PC-9 (cell line): ENCODE measurements at regions not wholly inside any gene's neighbourhood (a gene's known extent, or its start where the extent isn't known, plus 50 kb on each side); places are given as distances from the start of the nearest gene placed in this dataset.

Source experiments
- CTCF ChIP-seq: fragments of 200-600 bp; sonication (generic); conservative IDR thresholded peaks from 2 replicates; pipeline ENCODE4 v1.6.1; 2017; ENCODE audit warnings: mixed run types, antibody characterized with exemption, mild to moderate bottlenecking, moderate library complexity
- EZH2 ChIP-seq: fragments of 200-600 bp; sonication (generic); IDR thresholded peaks from 2 replicates; pipeline ENCODE4 v1.8.0; 2017; ENCODE audit warnings: antibody characterized with exemption, low read depth

- TF ChIP-seq CTCF (no peak), EZH2 (no peak)
Measured at GRCh38 chr20:56805966-56806365, 176.9 kb downstream of the TFAP2C start.
